Naive thymus-derived CD4-positive, alpha-beta T cell (primary cell): ENCODE measurements at regions not wholly inside any gene's neighbourhood (a gene's known extent, or its start where the extent isn't known, plus 50 kb on each side); places are given as distances from the start of the nearest gene placed in this dataset.

Source experiments
- ATAC-seq: fragments of 150-1000 bp; cut with Tn5 transposase; 2 replicates; pipeline ENCODE4 v1.10.0; 2021; ENCODE audit warnings: mild to moderate bottlenecking, moderate library complexity
- CTCF ChIA-PET: fragments of 350-600 bp; sonication (Branson Sonifier 250); formaldehyde crosslinking; loops from one replicate; lab custom pipeline; 2021; ENCODE audit warnings: antibody characterized with exemption; lab: Charles Lee
- POLR2A ChIA-PET: fragments of 350-600 bp; sonication (Branson Sonifier 250); formaldehyde crosslinking; loops from one replicate; lab custom pipeline; 2021; ENCODE audit warnings: antibody characterized with exemption, inconsistent platforms; lab: Charles Lee
- DNase-seq, 9 donors: peaks; one replicate each; pipeline versions ENCODE4 v3.0.0 to v3.0.0-alpha.2; 2020 to 2022; ENCODE audit warnings: mixed read lengths in 1 of 9
- H3K27ac ChIP-seq: one replicate; pipeline ENCODE4 v1.7.0; 2013; ENCODE audit warnings: mild to moderate bottlenecking, low read depth, low read length, moderate library complexity
- H3K27me3 ChIP-seq, 2 donors: one replicate each; pipeline ENCODE4 v1.7.0; 2013; ENCODE audit warnings: low read length in 2 of 2, mild to moderate bottlenecking in 2 of 2, moderate library complexity in 2 of 2; ENCODE audit not compliant: control insufficient read depth in 2 of 2, insufficient read depth in 2 of 2
- H3K36me3 ChIP-seq, 3 experiments: 1 replicate in 2 of 3; 2 replicates in 1 of 3; pipeline ENCODE4 v1.7.0; 2013; ENCODE audit warnings: low read length in 3 of 3, mild to moderate bottlenecking in 3 of 3, moderate library complexity in 1 of 3; ENCODE audit not compliant: insufficient read depth in 3 of 3, control insufficient read depth in 2 of 3
- H3K4me1 ChIP-seq, 2 donors: one replicate each; pipeline ENCODE4 v1.7.0; 2013; ENCODE audit warnings: low read length in 2 of 2, mild to moderate bottlenecking in 2 of 2, moderate library complexity in 1 of 2; ENCODE audit not compliant: control insufficient read depth in 2 of 2, insufficient read depth in 2 of 2
- H3K4me3 ChIP-seq: 2 replicates; pipeline ENCODE4 v1.7.0; 2013; ENCODE audit warnings: mild to moderate bottlenecking, low read length
- H3K9me3 ChIP-seq, 3 experiments: 1 replicate in 2 of 3; 2 replicates in 1 of 3; pipeline ENCODE4 v1.7.0; 2013; ENCODE audit warnings: low read length in 3 of 3; ENCODE audit not compliant: control insufficient read depth in 2 of 3
- H3K27ac Mint-ChIP-seq, 9 donors: one replicate each; pipeline ENCODE4 v1.8.0; 2020 to 2022; ENCODE audit warnings: mixed read lengths in 9 of 9, mild to moderate bottlenecking in 8 of 9, moderate library complexity in 5 of 9, inconsistent platforms in 2 of 9
- H3K27me3 Mint-ChIP-seq, 5 donors: one replicate each; pipeline ENCODE4 v1.8.0; 2021 to 2022; ENCODE audit warnings: mixed read lengths in 5 of 5, mild to moderate bottlenecking in 1 of 5
- H3K36me3 Mint-ChIP-seq, 5 donors: one replicate each; pipeline ENCODE4 v1.8.0; 2020 to 2022; ENCODE audit warnings: mixed read lengths in 5 of 5, mild to moderate bottlenecking in 3 of 5, inconsistent platforms in 1 of 5
- H3K4me1 Mint-ChIP-seq, 7 donors: one replicate each; pipeline ENCODE4 v1.8.0; 2020 to 2022; ENCODE audit warnings: mixed read lengths in 7 of 7, mild to moderate bottlenecking in 3 of 7, inconsistent platforms in 1 of 7
- H3K4me3 Mint-ChIP-seq, 10 donors: one replicate each; pipeline ENCODE4 v1.8.0; 2020 to 2022; ENCODE audit warnings: mild to moderate bottlenecking in 10 of 10, mixed read lengths in 10 of 10, moderate library complexity in 6 of 10, inconsistent platforms in 2 of 10
- H3K9me3 Mint-ChIP-seq, 11 donors: one replicate each; pipeline ENCODE4 v1.8.0; 2020 to 2022; ENCODE audit warnings: mixed read lengths in 11 of 11, mild to moderate bottlenecking in 4 of 11, inconsistent platforms in 1 of 11, moderate library complexity in 1 of 11
- intact Hi-C, 2 donors: fragments of 100-400 bp; cut with micrococcal nuclease; formaldehyde crosslinking; loops; one replicate each; pipeline ENCODE4 v1.15.1; 2023

- H3K4me3 ChIP-seq, result no peak overlapping the region
- H3K4me1 ChIP-seq, result no peaks in the 10 kb centered on the region
- ATAC-seq, result no peak
- ChIA-PET POLR2A (no interaction called here), CTCF (no interaction called here)
- no peaks in the 10 kb centered on the region for H3K9me3 ChIP-seq
- Mint-ChIP-seq H3K4me3 (no peak overlapping the region), H3K4me1 (no peaks in the 10 kb centered on the region), H3K27me3 (peaks cover 0 to 18% (median 0%) of the 10 kb centered on the region in 5 donors), H3K36me3 (no peaks in the 10 kb centered on the region), H3K9me3 (peaks cover 0 to 3% (median 0%) of the 10 kb centered on the region in 11 donors), H3K27ac (no peak overlapping the region)
- DNase-seq, result no peak
- H3K36me3 ChIP-seq, result no peaks in the 10 kb centered on the region
- intact Hi-C loops, result no loop called here
- no peaks in the 10 kb centered on the region for H3K27me3 ChIP-seq
- H3K27ac ChIP-seq, result no peak overlapping the region
These were observed 155.1 kb upstream of the FZD8 start for GRCh38 chr10:35797187-35797586.

DNA sequence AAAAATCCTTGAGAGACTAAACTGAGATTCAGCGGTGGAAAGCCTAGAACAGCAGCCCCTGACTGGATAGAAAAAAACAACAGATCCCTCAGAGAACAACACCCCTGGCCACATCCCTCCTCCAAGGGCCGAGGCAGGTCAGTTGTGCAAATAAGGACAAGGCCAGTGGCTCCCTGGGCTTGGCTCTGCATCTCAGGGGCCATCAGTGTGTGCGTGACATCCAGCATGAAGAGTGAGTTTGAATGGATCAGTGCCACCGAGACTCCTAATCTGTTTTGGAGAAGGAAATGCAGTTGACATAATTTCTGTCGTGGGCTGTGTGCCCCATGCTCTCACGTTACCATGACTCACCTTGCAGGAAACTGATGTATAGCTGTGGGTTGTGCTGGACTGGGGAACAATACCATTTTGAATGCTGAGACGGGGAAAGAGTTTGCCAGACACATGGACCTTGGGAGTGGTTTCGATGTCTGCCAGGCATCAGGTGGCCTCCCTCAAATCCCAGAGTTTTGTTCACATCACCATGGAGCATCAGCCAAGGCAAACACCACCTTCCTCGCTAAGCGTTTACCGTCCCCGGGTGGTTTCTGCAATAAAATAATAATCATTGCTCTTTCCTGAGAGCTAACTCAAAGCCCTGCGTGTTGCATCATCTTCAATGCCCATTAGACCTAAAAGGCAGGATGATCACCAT, 153.2 kb upstream of the FZD8 start:
- Histone ChIP-seq H3K27ac (no peak overlapping the region), H3K9me3 (no peaks in the 10 kb centered on the region), H3K4me1 (no peaks in the 10 kb centered on the region), H3K36me3 (no peaks in the 10 kb centered on the region), H3K4me3 (no peak overlapping the region), H3K27me3 (no peaks in the 10 kb centered on the region)
- intact Hi-C loops, result no loop called here
- Mint-ChIP-seq H3K27ac (no peak overlapping the region), H3K27me3 (peaks cover 0 to 18% (median 4%) of the 10 kb centered on the region in 5 donors), H3K4me3 (no peak overlapping the region), H3K36me3 (no peaks in the 10 kb centered on the region), H3K4me1 (no peaks in the 10 kb centered on the region), H3K9me3 (peaks cover 0 to 2% (median 0%) of the 10 kb centered on the region in 11 donors)
- DNase-seq (no peak), ATAC-seq (no peak)
- CTCF ChIA-PET, result no interaction called here
- POLR2A ChIA-PET, result no interaction called here

DNA sequence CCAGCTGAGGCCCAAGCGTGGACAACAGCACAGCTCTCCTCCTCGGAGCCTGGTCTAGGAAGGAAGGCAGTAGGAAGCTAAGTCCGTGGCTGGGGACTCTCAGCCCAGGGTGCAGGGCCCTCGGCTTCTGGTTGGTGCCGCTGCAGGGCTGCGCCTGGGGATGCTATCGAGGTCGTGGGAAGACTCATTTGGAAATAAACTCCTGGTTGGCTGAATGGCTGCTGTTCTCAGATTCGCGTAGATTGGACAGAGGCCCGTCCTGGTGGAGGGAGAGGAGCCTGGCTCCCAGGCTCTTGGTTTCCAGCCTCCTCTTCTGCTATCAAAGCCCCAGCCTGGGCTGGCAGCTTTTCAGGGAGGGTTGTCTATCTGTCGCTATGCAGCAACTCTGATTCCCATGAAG, 152.6 kb upstream of the FZD8 start:
- H3K4me1 Mint-ChIP-seq, result no peaks in the 10 kb centered on the region
- no peaks in the 10 kb centered on the region for H3K4me1 ChIP-seq
- ChIA-PET CTCF (no interaction called here), POLR2A (no interaction called here)
- ATAC-seq, result no peak
- no peak overlapping the region for H3K4me3 ChIP-seq
- H3K27ac ChIP-seq, result no peak overlapping the region
- peaks cover 0 to 4% (median 1%) of the 10 kb centered on the region in 11 donors for H3K9me3 Mint-ChIP-seq
- H3K4me3 Mint-ChIP-seq, result no peak overlapping the region
- no peak overlapping the region for H3K27ac Mint-ChIP-seq
- intact Hi-C loops, result no loop called here
- peaks cover 0 to 2% (median 0%) of the 10 kb centered on the region in 5 donors for H3K36me3 Mint-ChIP-seq
- no peaks in the 10 kb centered on the region for H3K36me3 ChIP-seq
- H3K27me3 ChIP-seq, result no peaks in the 10 kb centered on the region
- H3K9me3 ChIP-seq, result no peaks in the 10 kb centered on the region
- no peak for DNase-seq
- H3K27me3 Mint-ChIP-seq, result peaks cover 0 to 22% (median 4%) of the 10 kb centered on the region in 5 donors

DNA sequence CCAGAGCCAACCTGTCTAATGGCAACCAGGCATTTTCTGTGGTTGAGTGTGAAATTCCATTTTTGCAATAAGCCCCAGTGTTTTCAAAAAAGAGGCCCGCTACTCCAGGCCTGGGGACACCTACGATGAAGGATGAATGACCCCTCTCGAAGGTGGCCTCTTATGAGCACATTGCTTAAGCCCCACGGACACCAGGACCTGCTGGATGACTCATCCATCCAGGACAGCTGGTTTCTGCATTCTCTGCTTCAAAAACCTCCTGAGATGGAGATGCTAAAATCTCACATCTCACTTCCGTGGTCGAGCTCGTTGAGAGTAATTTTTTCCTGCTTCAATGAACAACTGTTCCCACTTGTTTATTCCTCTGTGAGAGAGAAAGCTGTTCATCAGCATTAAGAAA, 150.2 kb upstream of the FZD8 start:
- H3K36me3 Mint-ChIP-seq, result peaks cover 0 to 6% (median 0%) of the 10 kb centered on the region in 5 donors
- ChIA-PET CTCF (no interaction called here), POLR2A (no interaction called here)
- peaks cover 0 to 16% (median 5%) of the 10 kb centered on the region in 11 donors for H3K9me3 Mint-ChIP-seq
- no peak overlapping the region for H3K27ac Mint-ChIP-seq
- Histone ChIP-seq H3K4me3 (no peak overlapping the region), H3K27me3 (no peaks in the 10 kb centered on the region), H3K9me3 (no peaks in the 10 kb centered on the region), H3K27ac (no peak overlapping the region), H3K4me1 (no peaks in the 10 kb centered on the region), H3K36me3 (no peaks in the 10 kb centered on the region)
- H3K4me3 Mint-ChIP-seq, result no peak overlapping the region
- no peaks in the 10 kb centered on the region for H3K4me1 Mint-ChIP-seq
- H3K27me3 Mint-ChIP-seq, result peaks cover 0 to 26% (median 4%) of the 10 kb centered on the region in 5 donors
- no peak for ATAC-seq
- intact Hi-C loops, result no loop called here
- DNase-seq, result no peak

GRCh38 chr10:35789996-35790395, 147.9 kb upstream of the FZD8 start:
- no peaks in the 10 kb centered on the region for H3K27me3 ChIP-seq
- no peaks in the 10 kb centered on the region for H3K4me1 Mint-ChIP-seq
- CTCF ChIA-PET, result no interaction called here
- ATAC-seq, result no peak
- intact Hi-C loops, result loop anchor here in 1 of 2 donors (1.0 kb wide), 1 partner anchor 18 kb away; no protein-coding TSS in a partner anchor
- H3K27ac ChIP-seq, result no peak overlapping the region
- POLR2A ChIA-PET, result no interaction called here
- no peak for DNase-seq
- peaks cover 0 to 20% (median 4%) of the 10 kb centered on the region in 5 donors for H3K27me3 Mint-ChIP-seq
- H3K4me3 ChIP-seq, result no peak overlapping the region
- H3K9me3 Mint-ChIP-seq, result peaks cover 2 to 25% (median 10%) of the 10 kb centered on the region in 11 donors
- H3K27ac Mint-ChIP-seq, result no peak overlapping the region
- no peak overlapping the region for H3K4me3 Mint-ChIP-seq
- H3K36me3 Mint-ChIP-seq, result peaks cover 0 to 11% (median 0%) of the 10 kb centered on the region in 5 donors
- no peaks in the 10 kb centered on the region for H3K9me3 ChIP-seq
- no peaks in the 10 kb centered on the region for H3K4me1 ChIP-seq
- H3K36me3 ChIP-seq, result no peaks in the 10 kb centered on the region

DNA sequence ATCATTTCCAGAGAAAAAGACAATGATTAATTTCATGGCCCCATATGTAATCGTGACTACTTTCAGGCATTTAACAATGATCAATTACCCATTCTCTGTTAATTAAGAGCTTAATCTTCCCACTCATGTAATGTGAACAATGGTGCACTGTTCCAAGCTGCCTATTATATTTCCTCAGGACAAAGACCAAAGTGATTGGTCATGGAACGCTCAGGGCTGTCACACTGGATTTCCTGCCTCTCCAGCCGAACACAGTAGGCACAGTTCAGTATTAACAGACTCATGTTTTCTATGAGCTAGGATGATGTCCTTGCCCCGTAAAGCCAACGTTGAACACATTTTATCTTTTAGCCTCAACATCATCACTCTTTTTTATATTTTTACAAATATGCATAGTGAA, 142.7 kb upstream of the FZD8 start:
- peaks cover 0 to 12% (median 2%) of the 10 kb centered on the region in 5 donors for H3K27me3 Mint-ChIP-seq
- ATAC-seq (no peak), DNase-seq (no peak)
- ChIA-PET POLR2A (no interaction called here), CTCF (no interaction called here)
- H3K27ac Mint-ChIP-seq, result no peak overlapping the region
- H3K4me1 Mint-ChIP-seq, result no peaks in the 10 kb centered on the region
- H3K9me3 Mint-ChIP-seq, result peaks cover 4 to 22% (median 10%) of the 10 kb centered on the region in 11 donors
- peaks cover 0 to 10% (median 0%) of the 10 kb centered on the region in 5 donors for H3K36me3 Mint-ChIP-seq
- no peaks in the 10 kb centered on the region for H3K36me3 ChIP-seq
- no peak overlapping the region for H3K4me3 ChIP-seq
- no peak overlapping the region for H3K27ac ChIP-seq
- no peaks in the 10 kb centered on the region for H3K9me3 ChIP-seq
- no peak overlapping the region for H3K4me3 Mint-ChIP-seq
- intact Hi-C loops, result no loop called here
- no peaks in the 10 kb centered on the region for H3K4me1 ChIP-seq
- no peaks in the 10 kb centered on the region for H3K27me3 ChIP-seq

- DNase-seq (no peak), ATAC-seq (no peak)
- H3K27me3 Mint-ChIP-seq, result peaks cover 0 to 11% (median 4%) of the 10 kb centered on the region in 5 donors
- no peak overlapping the region for H3K27ac ChIP-seq
- POLR2A ChIA-PET, result no interaction called here
- H3K4me3 Mint-ChIP-seq, result no peak overlapping the region
- H3K4me1 ChIP-seq, result no peaks in the 10 kb centered on the region
- no peak overlapping the region for H3K4me3 ChIP-seq
- H3K4me1 Mint-ChIP-seq, result no peaks in the 10 kb centered on the region
- H3K27me3 ChIP-seq, result no peaks in the 10 kb centered on the region
- intact Hi-C loops, result no loop called here
- peaks cover 3 to 13% (median 7%) of the 10 kb centered on the region in 11 donors for H3K9me3 Mint-ChIP-seq
- H3K9me3 ChIP-seq, result no peaks in the 10 kb centered on the region
- CTCF ChIA-PET, result no interaction called here
- H3K36me3 ChIP-seq, result no peaks in the 10 kb centered on the region
- peaks cover 0 to 5% (median 0%) of the 10 kb centered on the region in 5 donors for H3K36me3 Mint-ChIP-seq
- H3K27ac Mint-ChIP-seq, result no peak overlapping the region
These were observed 141.3 kb upstream of the FZD8 start for GRCh38 chr10:35783305-35783838.
